IMR-90 (cell line): ENCODE measurements at regions not wholly inside any gene's neighbourhood (a gene's known extent, or its start where the extent isn't known, plus 50 kb on each side); places are given as distances from the start of the nearest gene placed in this dataset.

Experiments used
- ATAC-seq: fragments of 200-7000 bp; cut with Tn5 transposase; 2 replicates; pipeline ENCODE4 v1.9.1; 2020; ENCODE audit warnings: low read depth, mild to moderate bottlenecking, moderate library complexity
- BruUV-seq: library from RNA; stranded (reverse); fragments of 400-500 nt; replicated peaks from 2 replicates; lab custom pipeline; 2021; lab: Mats Ljungman, UMichigan
- CTCF ChIA-PET: fragments of 300-600 bp; formaldehyde crosslinking; extraction: SDS; loops from one replicate; lab custom pipeline; 2021; ENCODE audit warnings: antibody characterized with exemption; lab: Yijun Ruan, JAX
- POLR2A ChIA-PET: fragments of 300-600 bp; sonication (Branson Sonifier 250); formaldehyde crosslinking; loops from one replicate; lab custom pipeline; 2022; ENCODE audit warnings: antibody characterized with exemption; ENCODE audit not compliant: unreplicated experiment; lab: Charles Lee
- DNase-seq: peaks from one replicate; pipeline ENCODE4 v3.0.0; 2013
- H2AFZ ChIP-seq: replicated peaks from 2 replicates; pipeline ENCODE3; 2013; ENCODE audit warnings: low read length, mild to moderate bottlenecking; ENCODE audit not compliant: poor library complexity
- H2AK5ac ChIP-seq: 2 replicates; pipeline ENCODE4 v1.6.1; 2013; ENCODE audit warnings: low read depth, low read length, inconsistent platforms
- H2AK9ac ChIP-seq: replicated peaks from 2 replicates; pipeline ENCODE3; 2013; ENCODE audit warnings: mild to moderate bottlenecking, low read depth, low read length, moderate library complexity; ENCODE audit not compliant: poor library complexity
- H2BK120ac ChIP-seq: 2 replicates; pipeline ENCODE4 v1.6.1; 2013; ENCODE audit warnings: low read depth, low read length, inconsistent platforms
- H2BK15ac ChIP-seq: 3 replicates; pipeline ENCODE4 v1.6.1; 2013; ENCODE audit warnings: low read depth, low read length, inconsistent platforms
- H2BK20ac ChIP-seq: 2 replicates; pipeline ENCODE4 v1.6.1; 2013; ENCODE audit warnings: low read depth, mild to moderate bottlenecking, inconsistent platforms, low read length, moderate library complexity
- H2BK5ac ChIP-seq: 2 replicates; pipeline ENCODE4 v1.6.1; 2013; ENCODE audit warnings: mild to moderate bottlenecking, low read depth, low read length, inconsistent platforms; ENCODE audit not compliant: poor library complexity, severe bottlenecking
- H3K14ac ChIP-seq: replicated peaks from 2 replicates; pipeline ENCODE4 v1.6.1; 2013; ENCODE audit warnings: low read depth, low read length, inconsistent platforms
- H3K18ac ChIP-seq: 2 replicates; pipeline ENCODE4 v1.6.1; 2013; ENCODE audit warnings: low read depth, low read length, control low read depth
- H3K23ac ChIP-seq: 2 replicates; pipeline ENCODE4 v1.6.1; 2013; ENCODE audit warnings: low read depth, low read length, inconsistent platforms
- H3K27ac ChIP-seq: 2 replicates; pipeline ENCODE4 v1.5.1; 2013; ENCODE audit warnings: mild to moderate bottlenecking, control low read depth, low read length; ENCODE audit not compliant: insufficient read depth
- H3K27me3 ChIP-seq: 2 replicates; pipeline ENCODE4 v1.6.1; 2013; ENCODE audit warnings: low read length; ENCODE audit not compliant: control insufficient read depth, insufficient read depth
- H3K36me3 ChIP-seq: 2 replicates; pipeline ENCODE4 v1.6.1; 2013; ENCODE audit warnings: low read length, mixed read lengths; ENCODE audit not compliant: control insufficient read depth, insufficient read depth
- H3K4ac ChIP-seq: 2 replicates; pipeline ENCODE4 v1.6.1; 2013; ENCODE audit warnings: low read depth, low read length, inconsistent platforms
- H3K4me1 ChIP-seq: 2 replicates; pipeline ENCODE4 v1.6.1; 2013; ENCODE audit warnings: low read length, mixed read lengths; ENCODE audit not compliant: control insufficient read depth, insufficient read depth
- H3K4me2 ChIP-seq: 2 replicates; pipeline ENCODE4 v1.6.1; 2013; ENCODE audit warnings: low read depth, mild to moderate bottlenecking, control low read depth, low read length, moderate library complexity
- H3K4me3 ChIP-seq: 2 replicates; pipeline ENCODE4 v1.5.1; 2013; ENCODE audit warnings: low read depth, mild to moderate bottlenecking, control low read depth, low read length, moderate library complexity; ENCODE audit not compliant: insufficient read depth
- H3K56ac ChIP-seq: 2 replicates; pipeline ENCODE4 v1.6.1; 2013; ENCODE audit warnings: low read length, inconsistent platforms; ENCODE audit not compliant: insufficient read depth; ENCODE audit errors: extremely low read depth
- H3K79me1 ChIP-seq, 2 experiments: 2 replicates each; pipeline ENCODE4 v1.6.1; 2013; ENCODE audit warnings: low read length in 2 of 2, inconsistent platforms in 1 of 2, low read depth in 1 of 2
- H3K9ac ChIP-seq: 2 replicates; pipeline ENCODE4 v1.6.1; 2013; ENCODE audit warnings: low read depth, low read length, control low read depth
- H3K9me1 ChIP-seq: 2 replicates; pipeline ENCODE4 v1.6.1; 2013; ENCODE audit warnings: low read length, inconsistent platforms; ENCODE audit not compliant: insufficient read depth
- H3K9me3 ChIP-seq: 2 replicates; pipeline ENCODE4 v1.6.1; 2013; ENCODE audit warnings: low read length; ENCODE audit not compliant: control insufficient read depth, insufficient read depth
- H4K20me1 ChIP-seq: 2 replicates; pipeline ENCODE4 v1.6.1; 2013; ENCODE audit warnings: low read length, inconsistent platforms; ENCODE audit not compliant: insufficient read depth
- H4K5ac ChIP-seq: 2 replicates; pipeline ENCODE4 v1.6.1; 2013; ENCODE audit warnings: mild to moderate bottlenecking, low read depth, low read length, control low read depth
- H4K8ac ChIP-seq, 2 experiments: 2 replicates each; pipeline ENCODE4 v1.6.1; 2013; ENCODE audit warnings: low read depth in 2 of 2, low read length in 2 of 2, control low read depth in 1 of 2, inconsistent platforms in 1 of 2
- H4K91ac ChIP-seq: 2 replicates; pipeline ENCODE4 v1.6.1; 2013; ENCODE audit warnings: low read depth, low read length, inconsistent platforms; ENCODE audit not compliant: insufficient read depth
- BHLHE40 ChIP-seq: fragments of 150-350 bp; IDR thresholded peaks from 2 replicates; pipeline ENCODE4 v1.6.1; 2016; ENCODE audit warnings: mild to moderate bottlenecking, low read depth, low read length
- CEBPB ChIP-seq: IDR thresholded peaks from 2 replicates; pipeline ENCODE4 v1.6.1; 2012; ENCODE audit warnings: low read depth, low read length, improper control_type of control experiment
- CTCF ChIP-seq: conservative IDR thresholded peaks from 2 replicates; pipeline ENCODE4 v1.5.1; 2012; ENCODE audit warnings: mild to moderate bottlenecking, low read depth, low read length, improper control_type of control experiment
- ELK1 ChIP-seq: fragments of 150-350 bp; IDR thresholded peaks from 2 replicates; pipeline ENCODE4 v1.6.1; 2016; ENCODE audit warnings: low read depth, mild to moderate bottlenecking, low read length, moderate library complexity, borderline replicate concordance
- FOS ChIP-seq: fragments of 150-350 bp; IDR thresholded peaks from 2 replicates; pipeline ENCODE4 v1.6.1; 2016; ENCODE audit warnings: low read depth, low read length
- MAFK ChIP-seq: IDR thresholded peaks from 2 replicates; pipeline ENCODE4 v1.6.1; 2012; ENCODE audit warnings: low read depth, low read length, improper control_type of control experiment
- MAZ ChIP-seq: IDR thresholded peaks from 2 replicates; pipeline ENCODE4 v1.6.1; 2012; ENCODE audit warnings: low read depth, mild to moderate bottlenecking, low read length, improper control_type of control experiment, moderate library complexity, borderline replicate concordance
- MXI1 ChIP-seq: IDR thresholded peaks from 2 replicates; pipeline ENCODE4 v1.6.1; 2012; ENCODE audit warnings: low read depth, mild to moderate bottlenecking, low read length, moderate library complexity, borderline replicate concordance
- NFE2L2 ChIP-seq: fragments of 150-350 bp; IDR thresholded peaks from 2 replicates; pipeline ENCODE4 v1.6.1; 2016; ENCODE audit warnings: low read depth, mild to moderate bottlenecking, low read length
- SMC3 ChIP-seq: fragments of 150-350 bp; IDR thresholded peaks from 2 replicates; pipeline ENCODE4 v1.6.1; 2016; ENCODE audit warnings: low read depth, mild to moderate bottlenecking, antibody characterized with exemption, low read length, moderate library complexity
- WGBS, 2 experiments: methylation state at CpG; one replicate each; pipeline versions ENCODE4 v1.1.5 to v1.1.7; 2013; ENCODE audit warnings: missing lambda C conversion rate in 2 of 2; ENCODE audit not compliant: insufficient read length in 1 of 2; ENCODE audit errors: extremely low coverage in 2 of 2; 5-methylcytosine and 5-hydroxymethylcytosine counted together
- dilution Hi-C: fragments of 300-500 bp; cut with HindIII; formaldehyde crosslinking; loops from one replicate; pipeline ENCODE4 v1.14.3; 2018; ENCODE audit warnings: low sequenced_read_pairs; ENCODE audit not compliant: unreplicated experiment
- in situ Hi-C: fragments of 300-500 bp; cut with MboI; formaldehyde crosslinking; loops from 3 replicates; pipeline ENCODE4 v1.14.3; 2019; ENCODE audit warnings: low sequenced_read_pairs, inconsistent platforms, mixed read lengths
- intact Hi-C: fragments of 100-400 bp; cut with micrococcal nuclease; formaldehyde crosslinking; loops from 2 replicates; pipeline ENCODE4 v1.10.0; 2022

- ATAC-seq (no peak), DNase-seq (no peak)
- H4K20me1 ChIP-seq: no peaks in the 10 kb centered on the region
- no peak overlapping the region for H2AK9ac ChIP-seq
- no peak overlapping the region for H2AFZ ChIP-seq
- H2AK5ac ChIP-seq: no peak overlapping the region
- dilution Hi-C loops: no loop called here
- H3K56ac ChIP-seq: no peak overlapping the region
- no peak overlapping the region for H2BK15ac ChIP-seq
- WGBS, 2 experiments: 68% methylated on average over 8 of the region's 15 CpGs; no CpG with 5 or more reads in 1 of the 2 experiments
- H3K9ac ChIP-seq: no peak overlapping the region
- no peak overlapping the region for H2BK20ac ChIP-seq
- POLR2A ChIA-PET: no interaction called here
- intact Hi-C loops: no loop called here
- H4K5ac ChIP-seq: no peak overlapping the region
- H3K27ac ChIP-seq: no peak overlapping the region
- H4K8ac ChIP-seq: no peak overlapping the region
- no peak overlapping the region for H3K4ac ChIP-seq
- in situ Hi-C loops: no loop called here
- no peak overlapping the region for H3K4me2 ChIP-seq
- no peaks in the 10 kb centered on the region for H3K79me1 ChIP-seq
- TF ChIP-seq MAZ: no peak
- TF ChIP-seq MAFK: no peak
- no peak for TF ChIP-seq BHLHE40
- TF ChIP-seq CEBPB: no peak
- TF ChIP-seq FOS: no peak
- TF ChIP-seq CTCF: no peak
- no peak for TF ChIP-seq NFE2L2
- no peak for TF ChIP-seq ELK1
- no peak for TF ChIP-seq SMC3
- no peak for TF ChIP-seq MXI1
- H3K4me3 ChIP-seq: no peak overlapping the region
- H2BK5ac ChIP-seq: no peak overlapping the region
- peaks cover 48% of the 10 kb centered on the region for H3K27me3 ChIP-seq
- peaks cover 6% of the 10 kb centered on the region; the same call in 1 of the 2 replicates for H3K4me1 ChIP-seq
- no peak overlapping the region for H3K23ac ChIP-seq
- no peak overlapping the region for H2BK120ac ChIP-seq
- H3K9me1 ChIP-seq: no peaks in the 10 kb centered on the region
- H3K9me3 ChIP-seq: no peaks in the 10 kb centered on the region
- no peak overlapping the region for H3K18ac ChIP-seq
- H3K14ac ChIP-seq: no peak overlapping the region
- H3K36me3 ChIP-seq: no peaks in the 10 kb centered on the region
- CTCF ChIA-PET: no interaction called here
- no peak overlapping the region for H4K91ac ChIP-seq
- BruUV-seq: no TSS peak
Observed at GRCh38 chr3:194282436-194283122, 68.5 kb downstream of the CPN2 start.
